ENCODE measurements at regions not wholly inside any gene's neighbourhood (a gene's known extent, or its start where the extent isn't known, plus 50 kb on each side); places are given as distances from the start of the nearest gene placed in this dataset.
"Not testable (repeated sequence)": the region's sequence is repeated elsewhere in the genome, so short reads cannot be mapped to it uniquely, and the experiment has no call there.

DNA sequence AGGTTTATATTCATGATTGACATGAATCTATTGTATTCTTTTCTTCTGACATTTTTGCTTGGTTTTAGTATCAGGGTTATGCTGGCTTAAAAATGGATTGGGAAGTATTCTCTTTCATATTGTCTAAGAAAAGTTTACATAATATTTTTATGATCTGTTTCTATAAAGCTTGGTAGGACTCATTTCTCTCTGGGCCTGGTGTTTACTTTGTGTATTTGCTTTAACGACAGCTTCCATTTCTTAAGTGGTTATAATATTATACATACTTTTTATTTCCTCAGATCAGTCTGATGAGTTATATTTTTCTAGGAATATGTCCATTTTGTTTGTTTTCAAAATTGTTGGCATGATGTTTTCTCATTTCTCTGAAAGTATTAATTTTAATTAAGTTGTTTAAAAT, 117.9 kb upstream of the IL12A start:
- Mint-ChIP-seq H3K4me1 (no peaks in the 10 kb centered on the region), H3K9me3 (no peaks in the 10 kb centered on the region), H3K4me3 (no peak overlapping the region), H3K27ac (no peak overlapping the region), H3K27me3 (peaks cover 10% of the 10 kb centered on the region), H3K36me3 (no peaks in the 10 kb centered on the region)
- ATAC-seq = no peak

DNA sequence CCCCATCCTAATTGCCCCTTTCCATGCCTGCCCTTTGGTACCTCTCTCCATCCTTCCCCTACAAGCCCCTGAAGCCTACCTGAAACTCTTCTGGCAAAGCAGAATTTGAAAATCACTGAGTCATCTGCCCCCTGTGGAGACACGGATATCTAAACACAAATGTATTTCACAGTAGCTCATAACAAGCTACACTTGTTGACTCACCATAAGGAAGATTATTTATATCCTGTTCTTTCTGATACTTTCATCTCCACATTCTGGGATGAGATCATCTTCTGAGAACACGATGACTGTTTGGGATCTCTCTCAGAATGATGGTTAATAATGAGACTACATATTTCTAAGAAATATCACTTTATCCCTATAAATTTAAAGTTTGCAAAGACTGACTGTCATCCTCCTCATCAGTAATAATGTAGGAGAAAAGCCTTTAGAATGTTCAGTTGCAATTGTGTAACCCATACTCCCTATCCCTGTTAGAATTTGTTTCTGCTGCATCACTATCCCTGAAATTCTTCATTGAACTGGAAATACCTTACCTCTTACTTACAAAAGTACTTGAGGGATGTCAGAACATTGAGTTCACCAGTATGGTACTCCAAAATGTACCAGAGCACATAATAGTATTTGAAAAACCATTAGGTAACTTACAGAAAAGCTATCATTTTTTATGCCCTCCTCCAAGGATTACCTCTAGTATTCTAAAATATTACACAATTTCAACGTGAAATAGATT, 116.1 kb upstream of the IL12A start:
- Mint-ChIP-seq H3K27ac (no peak overlapping the region), H3K4me1 (no peaks in the 10 kb centered on the region), H3K27me3 (peaks cover 20% of the 10 kb centered on the region), H3K4me3 (no peak overlapping the region), H3K36me3 (no peaks in the 10 kb centered on the region), H3K9me3 (no peaks in the 10 kb centered on the region)
- ATAC-seq = no peak

- Mint-ChIP-seq H3K4me3 (no peak overlapping the region), H3K9me3 (no peaks in the 10 kb centered on the region), H3K27me3 (peaks cover 38% of the 10 kb centered on the region), H3K4me1 (no peaks in the 10 kb centered on the region), H3K36me3 (no peaks in the 10 kb centered on the region), H3K27ac (no peak overlapping the region)
- ATAC-seq = no peak
These were observed 113.5 kb upstream of the IL12A start for GRCh38 chr3:159875116-159875515.

DNA sequence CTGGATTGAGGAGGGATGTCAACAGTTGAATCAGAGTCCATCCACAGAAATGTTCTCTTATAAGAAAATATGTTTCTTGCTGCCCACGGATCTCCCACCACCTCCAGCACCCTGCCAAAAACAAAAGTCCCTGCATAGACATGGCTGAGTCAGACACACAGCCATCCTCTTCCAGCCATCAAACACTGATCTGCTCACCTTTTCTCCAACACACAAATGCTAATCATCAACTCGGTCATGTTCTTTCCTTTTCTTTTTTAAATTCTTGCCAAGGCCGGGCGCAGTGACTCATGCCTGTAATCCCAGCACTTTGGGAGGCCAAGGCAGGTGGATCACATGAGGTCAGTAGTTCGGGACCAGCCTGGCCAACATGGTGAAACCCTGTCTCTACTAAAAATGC, 110.7 kb upstream of the IL12A start:
- no peak for ATAC-seq
- peaks cover 34% of the 10 kb centered on the region for H3K27me3 Mint-ChIP-seq
- no peaks in the 10 kb centered on the region for H3K9me3 Mint-ChIP-seq
- H3K4me3 Mint-ChIP-seq = no peak overlapping the region
- H3K4me1 Mint-ChIP-seq = no peaks in the 10 kb centered on the region
- no peaks in the 10 kb centered on the region for H3K36me3 Mint-ChIP-seq
- no peak overlapping the region for H3K27ac Mint-ChIP-seq

DNA sequence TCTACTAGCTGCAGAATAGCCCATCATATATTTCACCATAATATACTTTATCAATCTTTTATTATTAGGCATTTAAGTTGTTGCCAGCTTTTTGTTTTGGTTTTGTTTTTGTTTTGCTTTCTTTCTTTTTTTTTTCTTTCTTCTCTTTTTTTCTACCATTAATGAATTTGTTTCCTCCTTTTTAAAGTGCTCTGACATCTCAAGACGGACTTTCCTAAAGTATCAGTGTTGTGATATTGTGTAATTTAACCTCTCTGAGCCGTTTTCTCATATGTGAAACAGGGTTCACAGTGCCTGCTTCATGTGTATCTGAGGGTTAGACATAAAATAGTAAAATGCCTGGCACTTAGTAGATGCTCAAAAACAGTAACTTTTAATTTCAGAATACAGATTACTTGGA, 109.5 kb upstream of the IL12A start:
- Mint-ChIP-seq H3K27me3 (peaks cover 36% of the 10 kb centered on the region), H3K9me3 (no peaks in the 10 kb centered on the region), H3K4me3 (no peak overlapping the region), H3K27ac (no peak overlapping the region), H3K4me1 (no peaks in the 10 kb centered on the region), H3K36me3 (no peaks in the 10 kb centered on the region)
- ATAC-seq = no peak

- no peak overlapping the region for H3K27ac Mint-ChIP-seq
- peaks cover 36% of the 10 kb centered on the region for H3K27me3 Mint-ChIP-seq
- H3K36me3 Mint-ChIP-seq = no peaks in the 10 kb centered on the region
- no peak for ATAC-seq
- no peak overlapping the region for H3K4me3 Mint-ChIP-seq
- H3K9me3 Mint-ChIP-seq = no peaks in the 10 kb centered on the region
- no peaks in the 10 kb centered on the region for H3K4me1 Mint-ChIP-seq
These were observed 109.0 kb upstream of the IL12A start for GRCh38 chr3:159879598-159879997.

DNA sequence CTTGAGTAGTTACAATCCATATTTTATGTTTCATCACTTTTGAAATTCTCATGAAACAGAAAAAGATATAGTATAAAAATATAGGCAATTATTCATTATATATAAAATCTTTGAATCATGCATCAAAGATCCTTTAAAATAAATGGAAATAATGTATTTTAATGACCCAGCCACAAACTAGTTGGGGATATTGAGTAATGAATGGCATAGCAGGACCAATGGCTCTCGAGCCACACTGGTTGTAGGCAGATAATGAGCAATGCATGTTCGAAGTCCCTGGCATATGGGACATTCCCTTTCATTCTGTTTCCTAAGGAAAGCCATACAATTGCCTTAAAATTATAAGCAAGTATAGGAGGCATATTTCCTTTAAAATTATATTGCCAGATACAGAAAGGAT, 107.4 kb upstream of the IL12A start:
- ATAC-seq = no peak
- Mint-ChIP-seq H3K27ac (no peak overlapping the region), H3K4me3 (no peak overlapping the region), H3K9me3 (no peaks in the 10 kb centered on the region), H3K27me3 (peaks cover 33% of the 10 kb centered on the region), H3K36me3 (no peaks in the 10 kb centered on the region), H3K4me1 (no peaks in the 10 kb centered on the region)

GRCh38 chr3:159881828-159882309, 106.8 kb upstream of the IL12A start:
- Mint-ChIP-seq H3K27ac (no peak overlapping the region), H3K4me3 (no peak overlapping the region), H3K9me3 (no peaks in the 10 kb centered on the region), H3K27me3 (peaks cover 27% of the 10 kb centered on the region), H3K36me3 (no peaks in the 10 kb centered on the region), H3K4me1 (no peaks in the 10 kb centered on the region)
- ATAC-seq = no peak

DNA sequence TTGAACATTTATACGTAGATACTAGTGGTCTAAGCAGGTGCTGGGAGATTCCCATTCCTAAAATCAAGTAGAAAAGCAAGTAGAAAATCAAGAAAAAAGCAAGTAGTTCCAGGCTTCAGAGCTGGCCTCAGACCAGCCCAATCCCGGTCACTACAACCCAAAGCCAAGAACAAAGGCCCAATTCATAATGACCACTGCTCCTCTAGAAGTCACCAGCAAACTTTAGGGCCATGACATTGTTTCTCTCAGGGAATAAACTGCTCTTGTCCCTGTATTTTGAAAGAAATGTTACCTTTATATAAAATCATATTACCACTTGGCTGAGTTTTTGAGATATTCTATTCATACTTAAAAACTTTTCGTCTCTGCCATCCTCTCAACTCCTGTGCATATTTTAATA, 106.3 kb upstream of the IL12A start:
- H3K4me3 Mint-ChIP-seq = no peak overlapping the region
- no peak for ATAC-seq
- peaks cover 26% of the 10 kb centered on the region for H3K27me3 Mint-ChIP-seq
- H3K4me1 Mint-ChIP-seq = no peaks in the 10 kb centered on the region
- no peaks in the 10 kb centered on the region for H3K36me3 Mint-ChIP-seq
- H3K9me3 Mint-ChIP-seq = no peaks in the 10 kb centered on the region
- no peak overlapping the region for H3K27ac Mint-ChIP-seq

DNA sequence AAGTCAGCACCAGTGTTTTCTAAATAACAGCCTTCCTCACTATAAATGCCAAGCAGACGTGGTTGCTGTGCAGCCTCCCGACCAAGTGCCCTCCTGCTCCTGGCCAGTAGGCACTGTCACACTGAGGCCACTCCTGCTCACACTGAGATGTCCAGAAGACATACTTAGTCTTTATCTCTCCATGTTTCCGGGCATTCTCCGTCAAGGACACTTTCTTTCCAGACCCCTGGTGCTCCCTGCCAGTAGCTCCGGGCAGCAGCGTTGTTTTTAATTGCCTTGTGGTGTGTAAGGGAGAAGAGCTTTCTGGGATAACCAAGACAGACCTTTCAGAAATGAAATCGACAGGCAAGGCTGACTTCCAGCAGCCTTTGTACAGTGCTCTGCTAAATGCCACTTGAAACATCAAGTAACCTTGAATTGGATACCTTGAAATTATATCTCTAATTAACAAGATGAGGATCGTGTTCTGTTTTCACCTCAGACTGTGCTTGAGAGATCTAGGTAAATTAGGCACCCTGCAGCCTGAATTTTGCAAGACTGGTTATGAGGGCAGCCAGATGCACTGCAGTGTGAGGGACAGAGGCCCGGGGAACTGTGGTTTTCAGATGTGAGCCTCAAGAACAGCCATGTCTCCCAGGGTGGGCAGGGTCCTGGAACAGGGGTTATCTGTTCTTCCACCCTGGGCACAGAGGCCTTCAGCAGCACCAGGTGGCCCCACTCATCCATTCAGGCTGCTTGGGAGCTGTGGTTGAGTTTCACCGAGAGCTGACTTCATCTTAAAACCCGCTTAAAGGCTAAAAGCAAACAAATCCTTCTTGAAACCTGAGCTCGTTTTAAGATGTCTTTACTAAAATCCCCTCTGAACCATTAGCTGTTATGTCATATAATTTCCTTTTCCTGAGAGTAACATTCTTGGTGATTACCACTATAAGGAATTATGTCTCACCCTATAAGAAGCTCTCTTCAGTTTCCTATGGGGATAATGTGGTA, 105.5 kb upstream of the IL12A start:
- H3K4me3 Mint-ChIP-seq = no peak overlapping the region
- H3K9me3 Mint-ChIP-seq = no peaks in the 10 kb centered on the region
- no peak overlapping the region for H3K27ac Mint-ChIP-seq
- H3K27me3 Mint-ChIP-seq = peaks cover 20% of the 10 kb centered on the region
- H3K36me3 Mint-ChIP-seq = no peaks in the 10 kb centered on the region
- no peak for ATAC-seq
- no peaks in the 10 kb centered on the region for H3K4me1 Mint-ChIP-seq

DNA sequence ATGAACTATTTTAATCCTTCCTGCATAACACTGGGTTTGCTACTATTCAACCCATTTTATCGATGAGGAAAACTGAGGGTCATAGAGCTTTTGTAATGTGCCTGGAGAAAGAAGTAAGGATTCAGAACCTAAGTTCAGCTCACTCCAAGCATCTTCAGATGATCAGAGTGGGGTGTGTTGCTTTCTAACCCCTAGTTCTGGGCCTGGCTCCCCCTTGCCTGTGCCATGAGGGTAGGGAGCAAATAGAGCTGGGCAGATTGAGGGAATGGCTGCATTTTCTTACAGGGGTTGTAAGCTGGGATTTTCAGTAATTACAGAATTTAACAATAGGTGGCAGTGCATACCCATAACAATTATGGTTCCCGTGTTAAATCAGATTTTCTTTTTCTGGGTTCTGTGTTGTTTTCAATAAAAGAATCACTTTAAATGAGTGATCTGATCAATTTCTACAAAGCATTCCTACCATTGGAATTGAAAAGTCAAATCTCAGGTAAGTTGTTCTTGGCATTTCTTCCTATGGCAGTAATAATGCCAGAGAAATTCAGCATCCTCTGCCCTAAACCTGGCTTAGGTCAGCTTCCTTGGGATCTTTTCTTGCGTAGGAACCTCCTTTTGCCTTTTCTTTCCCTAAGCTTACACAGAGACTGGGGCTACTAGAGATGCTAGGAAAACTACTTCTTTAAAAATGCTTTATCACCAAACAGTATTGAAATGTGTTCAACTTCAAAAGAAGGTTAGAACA, 103.8 kb upstream of the IL12A start:
- Mint-ChIP-seq H3K27me3 (peaks cover 8% of the 10 kb centered on the region), H3K27ac (no peak overlapping the region), H3K9me3 (no peaks in the 10 kb centered on the region), H3K36me3 (no peaks in the 10 kb centered on the region), H3K4me1 (no peaks in the 10 kb centered on the region), H3K4me3 (no peak overlapping the region)
- ATAC-seq = no peak

DNA sequence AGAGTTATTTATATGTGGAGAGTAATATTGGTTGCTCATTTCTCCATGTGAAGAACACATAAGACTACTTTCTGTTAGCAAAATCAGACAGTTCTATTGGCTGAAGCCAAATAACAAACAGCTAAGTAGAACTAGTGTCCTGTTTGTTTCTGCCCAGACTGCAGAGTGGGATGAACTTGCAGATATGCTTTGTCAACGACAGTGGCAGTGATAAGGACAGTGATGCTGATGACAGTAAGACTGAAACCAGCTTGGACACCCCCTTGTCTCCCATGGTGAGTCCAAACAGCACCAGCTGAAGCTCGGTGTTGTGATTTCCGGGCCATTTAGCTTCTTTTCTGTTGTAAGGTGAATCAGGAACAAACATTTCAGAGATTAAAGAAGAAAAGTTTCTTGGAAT, 102.6 kb upstream of the IL12A start:
- Mint-ChIP-seq H3K4me1 (no peaks in the 10 kb centered on the region), H3K9me3 (no peaks in the 10 kb centered on the region), H3K27ac (no peak overlapping the region), H3K36me3 (no peaks in the 10 kb centered on the region), H3K27me3 (peaks cover 13% of the 10 kb centered on the region), H3K4me3 (no peak overlapping the region)
- peak; percentile 57 for ATAC-seq

- not testable (repeated sequence) for H3K27ac Mint-ChIP-seq, H3K36me3 Mint-ChIP-seq, H3K4me3 Mint-ChIP-seq, H3K4me1 Mint-ChIP-seq, H3K9me3 Mint-ChIP-seq, ATAC-seq
- H3K27me3 Mint-ChIP-seq = peaks cover 18% of the 10 kb centered on the region
These were observed 102.1 kb upstream of the IL12A start for GRCh38 chr3:159886530-159886929.

GRCh38 chr3:159887168-159887567, 101.5 kb upstream of the IL12A start:
- no peaks in the 10 kb centered on the region for H3K4me1 Mint-ChIP-seq
- H3K9me3 Mint-ChIP-seq = no peaks in the 10 kb centered on the region
- H3K27me3 Mint-ChIP-seq = peaks cover 21% of the 10 kb centered on the region
- no peak overlapping the region for H3K4me3 Mint-ChIP-seq
- no peak for ATAC-seq
- no peak overlapping the region for H3K27ac Mint-ChIP-seq
- no peaks in the 10 kb centered on the region for H3K36me3 Mint-ChIP-seq

DNA sequence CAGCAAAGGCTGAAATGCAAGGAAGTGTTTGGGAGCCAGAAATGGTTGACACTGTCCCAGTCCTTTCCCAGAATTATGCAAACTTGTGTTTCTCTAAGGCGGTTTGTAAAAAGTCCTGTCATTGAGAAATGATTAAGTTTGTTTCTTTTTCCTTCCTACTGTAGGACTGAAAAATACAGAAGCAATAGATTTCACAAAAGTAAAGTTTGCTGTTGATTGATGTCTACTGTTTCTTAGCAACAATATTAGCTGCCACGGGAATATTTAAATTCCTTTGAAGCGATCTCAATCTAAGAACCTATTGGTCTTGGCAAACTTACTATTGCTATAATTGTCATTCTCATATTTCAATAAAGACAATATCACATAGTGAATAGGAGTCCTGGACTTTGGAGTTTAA, 100.7 kb upstream of the IL12A start:
- Mint-ChIP-seq H3K27me3 (peaks cover 16% of the 10 kb centered on the region), H3K4me1 (no peaks in the 10 kb centered on the region), H3K36me3 (no peaks in the 10 kb centered on the region), H3K9me3 (no peaks in the 10 kb centered on the region), H3K27ac (no peak overlapping the region), H3K4me3 (no peak overlapping the region)
- no peak for ATAC-seq

Measured in stimulated activated memory B cell treated with anti-CD40 and anti-IgM and Interleukin-4, amounts not matched to agents 10 μg/mL and 1 μg/mL and 100 μg/mL, for 72 hours (primary cell).